ENCODE measurements at regions not wholly inside any gene's neighbourhood (a gene's known extent, or its start where the extent isn't known, plus 50 kb on each side); places are given as distances from the start of the nearest gene placed in this dataset.
"Not testable (repeated sequence)": the region's sequence is repeated elsewhere in the genome, so short reads cannot be mapped to it uniquely, and the experiment has no call there.

DNA sequence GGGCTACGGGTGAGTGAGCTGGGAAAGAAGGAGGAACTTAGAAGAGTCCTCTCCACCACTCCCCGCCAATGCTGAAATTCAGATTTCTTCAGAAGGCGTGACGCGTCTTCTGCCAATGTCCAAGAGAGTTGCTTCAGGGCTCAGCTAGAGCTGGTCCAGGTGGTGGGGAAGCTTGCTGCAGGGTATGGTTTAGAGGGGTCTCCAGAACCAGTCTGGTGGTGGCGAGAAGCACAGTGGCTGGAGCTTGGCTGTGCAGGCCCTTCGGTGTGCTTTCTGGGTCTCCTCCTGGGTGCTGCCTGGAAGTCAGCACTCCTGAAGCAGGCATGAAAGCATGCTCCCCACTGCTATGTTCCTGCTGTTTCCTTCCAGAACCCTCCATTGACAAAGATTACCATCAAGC is 387.2 kb downstream of the PTPRU start:
- no peak for DNase-seq

DNA sequence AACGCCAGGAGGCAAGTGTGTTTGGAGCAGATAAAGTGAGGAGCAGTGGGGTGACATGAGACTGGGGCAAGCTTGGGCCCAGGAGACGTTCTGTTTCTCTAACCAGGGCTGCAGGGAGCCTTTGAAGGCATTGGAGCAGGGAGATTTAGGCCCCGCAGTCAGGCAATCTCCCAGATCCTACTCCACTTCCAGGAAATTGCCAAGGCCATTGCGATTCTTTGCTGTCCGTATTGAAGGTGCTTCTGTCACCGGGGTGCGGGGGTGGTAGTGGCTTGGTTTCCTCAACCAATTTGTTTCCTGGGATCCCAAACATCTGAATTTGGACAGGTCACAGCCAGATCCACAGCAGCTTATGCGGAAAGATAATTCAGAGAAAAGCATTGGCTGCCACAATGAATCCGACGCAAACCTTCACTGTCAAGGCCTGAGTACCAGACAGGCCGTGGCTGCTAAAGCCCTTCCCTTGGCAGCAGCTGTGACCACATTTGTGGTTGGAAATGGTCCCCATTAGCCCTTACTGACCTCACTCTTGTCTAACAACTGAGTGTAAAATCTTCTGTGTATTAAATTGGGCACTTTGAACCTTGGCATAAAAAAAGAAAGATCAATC is 385.6 kb downstream of the PTPRU start:
- no peak for DNase-seq

DNA sequence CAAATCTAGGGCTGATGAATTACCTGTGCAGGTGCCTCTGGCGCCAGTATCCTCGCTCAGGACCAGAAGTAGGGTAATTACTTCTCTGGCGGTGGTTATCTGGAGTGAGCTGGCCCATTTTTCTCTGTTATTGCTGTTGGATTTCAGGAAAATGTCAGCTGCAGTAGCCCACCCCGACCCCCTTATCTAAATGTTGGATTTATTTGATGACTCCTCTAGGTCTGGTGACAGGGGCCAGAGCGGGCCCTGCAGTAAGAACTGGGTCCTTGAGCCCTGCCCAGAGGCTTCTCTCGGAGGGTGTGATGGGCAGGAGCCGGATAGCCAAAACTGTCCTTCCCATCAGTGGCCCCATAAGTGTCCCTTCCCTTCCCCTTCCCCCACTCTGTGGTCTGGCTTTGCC is 384.3 kb downstream of the PTPRU start:
- no peak for DNase-seq

DNA sequence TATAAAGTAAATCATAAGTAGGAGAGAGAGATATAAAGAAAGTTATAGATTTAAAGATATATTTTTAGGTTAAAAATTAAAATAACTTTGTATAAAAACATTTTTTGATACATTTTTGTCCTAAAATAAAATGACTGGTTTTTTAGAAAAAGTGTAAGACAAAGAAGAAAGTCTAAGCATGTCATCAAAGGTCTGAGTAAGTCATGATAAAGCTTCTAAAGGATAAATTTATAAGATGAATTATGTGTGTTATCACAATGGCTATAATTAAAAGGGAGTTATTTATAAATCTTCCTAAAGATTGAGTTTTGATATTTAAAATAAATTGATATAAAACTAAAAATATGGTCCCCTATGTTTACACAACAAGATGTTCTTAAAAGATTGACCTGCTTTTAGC is 370.9 kb downstream of the PTPRU start:
- no peak for DNase-seq

DNA sequence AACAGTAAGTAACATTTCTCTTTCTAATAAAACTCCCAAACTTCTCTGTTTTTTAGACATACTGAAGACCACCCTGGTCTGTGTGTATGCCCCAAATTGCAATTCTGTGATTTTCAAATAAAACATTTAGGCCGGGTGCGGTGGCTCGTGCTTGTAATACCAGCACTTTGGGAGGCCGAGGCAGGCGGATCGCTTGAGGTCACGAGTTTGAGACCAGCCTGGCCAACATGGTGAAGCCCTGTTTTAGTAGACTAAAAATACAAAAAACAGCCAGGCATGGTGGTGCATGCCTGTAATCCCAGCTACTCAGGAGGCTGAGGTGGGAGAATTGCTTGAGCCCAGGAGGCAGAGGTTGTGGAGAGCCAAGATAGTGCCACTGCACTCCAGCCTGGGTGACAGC is 368.5 kb downstream of the PTPRU start:
- DNase-seq: not testable (repeated sequence)

DNA sequence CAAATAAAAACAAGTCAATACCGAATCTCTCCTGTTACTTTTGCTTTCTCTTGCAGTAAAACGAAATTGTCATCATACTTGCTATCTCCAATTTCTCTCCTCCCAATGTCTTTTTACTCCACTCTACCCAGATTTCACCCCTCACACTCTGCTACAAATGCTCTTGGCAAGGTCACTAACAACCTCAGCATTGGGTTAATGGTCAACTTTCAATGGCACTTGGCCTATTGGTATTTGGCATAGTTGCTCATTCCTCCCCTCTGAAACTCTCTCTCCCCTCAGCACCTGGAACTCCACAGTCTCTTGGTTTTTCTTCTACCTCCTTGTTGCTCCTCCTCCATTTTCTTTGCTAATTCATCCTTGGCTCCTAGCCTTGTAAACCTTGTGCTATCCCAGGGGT is 367.3 kb downstream of the PTPRU start:
- no peak for DNase-seq

DNA sequence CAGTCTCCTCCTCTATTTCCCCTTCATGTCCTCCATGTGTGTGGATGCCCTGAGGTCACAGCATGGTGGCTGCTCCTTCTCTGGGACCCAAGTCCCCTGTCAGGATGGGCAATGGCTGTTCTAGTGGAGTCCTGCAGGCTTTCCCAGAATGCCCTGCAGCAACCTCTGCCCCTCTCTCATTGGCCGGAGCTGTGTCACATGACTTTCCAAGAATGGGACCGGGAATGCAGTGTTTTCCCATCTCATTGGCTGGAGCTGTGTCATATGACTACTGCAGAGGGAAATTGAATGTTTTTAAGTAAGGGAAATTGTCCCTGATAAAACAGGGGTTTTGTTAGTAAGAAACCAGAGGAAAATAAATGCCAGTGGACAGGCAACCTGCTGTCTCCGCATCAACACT is 365.9 kb downstream of the PTPRU start:
- DNase-seq: no peak

DNA sequence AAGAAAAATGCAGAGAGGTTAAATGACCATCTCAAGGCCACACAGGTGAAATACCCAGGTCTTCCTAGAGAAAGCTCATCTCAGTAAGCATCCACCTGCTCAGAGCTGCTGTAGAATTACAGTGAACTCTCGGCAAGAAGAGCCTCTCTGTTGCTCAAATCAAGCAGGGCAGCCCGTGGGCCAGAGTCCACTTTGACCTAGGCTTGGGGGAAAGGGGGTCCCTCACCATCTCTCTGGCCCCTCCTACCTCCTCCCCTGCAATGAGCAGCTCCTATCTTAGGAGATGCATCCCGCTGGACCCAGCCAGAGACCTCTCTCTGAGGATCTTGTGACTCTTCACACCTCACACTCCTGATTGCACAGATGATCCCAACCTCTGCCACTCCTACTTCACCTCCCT is 364.7 kb downstream of the PTPRU start:
- DNase-seq: no peak

DNA sequence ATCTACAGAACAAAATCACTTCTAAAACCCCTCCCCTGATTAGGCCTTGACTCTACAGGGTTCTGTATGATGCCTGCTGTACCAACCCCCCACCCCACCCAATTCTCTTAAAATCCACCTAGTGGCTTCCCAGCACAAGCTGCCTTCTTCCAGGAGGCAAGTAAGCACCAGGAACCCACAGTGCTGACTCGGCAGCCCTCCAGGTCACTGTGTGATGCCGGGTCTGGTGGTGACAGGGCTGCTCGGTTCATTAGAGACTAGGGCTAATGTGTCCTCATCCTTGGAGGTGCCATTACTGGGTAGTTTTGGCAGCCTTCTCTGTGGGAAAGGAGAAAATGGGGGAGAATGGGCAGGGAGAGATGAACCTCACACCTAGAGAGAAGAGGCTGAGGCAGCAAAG is 363.5 kb downstream of the PTPRU start:
- no peak for DNase-seq

DNA sequence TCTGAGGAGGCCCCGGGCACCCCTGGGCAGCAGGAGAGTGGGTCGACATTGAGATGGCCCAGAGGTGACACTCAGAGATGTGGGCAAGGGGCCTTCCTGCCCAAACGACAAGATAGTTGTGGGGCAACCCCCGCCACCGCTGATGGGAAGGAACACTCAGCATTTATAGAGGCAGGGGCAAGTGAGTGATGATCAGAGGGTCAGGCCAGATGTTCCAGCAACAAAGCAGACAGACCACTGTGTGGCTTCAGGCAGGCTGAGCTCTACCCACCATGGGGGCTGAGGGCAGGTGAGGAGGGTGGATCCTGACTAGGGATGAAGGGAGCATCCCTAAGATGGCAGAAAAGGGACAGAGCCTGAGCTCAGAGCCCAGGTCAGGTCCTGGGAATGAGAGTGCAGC is 362.7 kb downstream of the PTPRU start:
- DNase-seq: no peak

DNA sequence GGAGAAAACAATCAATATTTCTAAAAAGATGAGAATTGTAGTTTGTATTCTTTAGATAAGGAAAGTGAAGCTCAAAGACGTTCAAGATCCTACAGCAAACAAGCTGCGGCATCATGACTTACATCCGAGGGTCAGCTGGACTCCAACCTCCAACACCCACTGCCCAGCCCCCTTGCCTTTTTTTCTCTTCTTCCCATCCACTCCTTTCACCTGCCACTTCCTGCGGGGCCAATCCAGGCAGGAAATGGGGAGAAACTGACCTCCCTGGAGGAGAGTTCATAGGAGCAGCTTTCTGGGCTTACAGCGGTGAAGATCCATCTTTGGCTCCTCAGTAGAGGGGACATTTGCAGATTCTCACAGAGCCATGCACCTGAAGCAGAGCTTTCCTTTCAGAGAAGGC is 361.5 kb downstream of the PTPRU start:
- no peak for DNase-seq

DNA sequence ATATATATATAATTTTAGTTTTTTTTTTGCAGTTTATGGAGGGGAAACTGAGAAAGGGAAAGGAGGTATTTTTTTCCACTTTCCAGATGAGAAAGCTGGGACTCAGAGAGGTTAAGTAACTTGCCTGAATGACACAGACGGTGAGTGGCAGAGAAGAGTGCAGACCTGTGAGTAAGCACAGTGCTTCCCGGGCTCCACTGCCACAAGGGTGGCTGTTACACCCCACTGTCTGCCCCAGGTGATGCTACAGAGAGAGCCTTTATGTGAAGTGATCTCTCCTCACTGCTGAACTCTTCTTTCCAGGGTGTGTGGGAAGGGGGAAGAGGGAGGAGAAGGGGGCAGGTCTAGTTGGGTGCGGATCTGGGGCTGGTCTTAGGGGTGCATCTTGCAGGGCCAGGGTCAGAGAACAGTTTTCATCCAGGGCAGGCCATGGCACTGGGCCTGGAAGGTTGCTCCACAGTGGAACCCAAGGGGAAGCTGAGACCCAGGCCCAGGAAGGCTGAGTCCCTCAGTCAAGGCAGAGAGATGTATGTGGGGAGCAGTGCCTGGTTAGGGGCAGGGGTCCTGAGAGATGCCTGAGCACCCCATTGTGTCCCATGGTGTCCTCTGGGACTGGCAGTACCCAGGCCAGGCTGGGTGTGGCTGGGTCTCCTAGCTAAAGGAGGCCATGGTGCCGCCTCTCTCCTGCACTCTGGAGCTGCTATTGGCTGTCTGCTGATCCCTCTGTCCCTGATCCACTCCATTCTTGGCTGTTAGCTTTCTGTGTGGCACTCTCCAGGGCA is 357.5 kb downstream of the PTPRU start:
- DNase-seq: no peak

DNA sequence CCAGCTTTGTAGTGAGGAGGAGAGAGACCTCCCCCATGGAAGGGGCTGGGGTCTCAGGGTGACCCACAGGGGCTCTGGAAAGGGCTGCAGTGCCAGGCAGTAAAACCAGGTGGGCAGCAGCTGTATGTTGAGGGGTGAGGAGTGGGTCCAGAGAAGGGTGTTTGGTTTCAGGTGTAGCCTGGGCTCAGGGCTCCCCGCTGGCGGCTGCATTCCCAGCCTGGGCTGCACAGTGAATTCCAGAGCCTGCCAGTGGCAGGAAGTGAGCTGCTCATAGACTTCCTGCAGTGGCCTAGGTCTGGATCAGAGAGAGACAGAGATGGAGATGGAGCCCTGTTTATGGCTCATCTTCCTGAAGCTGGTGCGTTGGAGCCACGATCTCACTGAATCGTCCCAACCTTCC is 356.4 kb downstream of the PTPRU start:
- no peak for DNase-seq

DNA sequence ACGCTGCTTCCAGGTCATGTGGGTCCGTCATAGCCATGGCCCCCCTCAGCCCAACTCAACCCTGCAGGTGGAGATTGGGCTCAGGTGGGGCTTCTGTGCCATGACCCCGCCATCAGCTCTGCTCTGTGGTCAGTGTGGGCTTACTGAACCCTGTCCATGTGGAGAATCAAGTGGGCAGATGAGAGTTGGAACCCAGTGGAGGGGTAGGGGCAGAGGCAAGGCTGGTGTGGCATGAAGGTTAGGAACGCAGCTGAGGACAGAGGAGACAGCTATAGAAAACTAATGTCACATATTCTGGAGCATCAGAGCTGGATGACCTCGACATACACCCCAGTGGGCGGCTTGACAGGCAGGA is 355.9 kb downstream of the PTPRU start:
- no peak for DNase-seq

DNA sequence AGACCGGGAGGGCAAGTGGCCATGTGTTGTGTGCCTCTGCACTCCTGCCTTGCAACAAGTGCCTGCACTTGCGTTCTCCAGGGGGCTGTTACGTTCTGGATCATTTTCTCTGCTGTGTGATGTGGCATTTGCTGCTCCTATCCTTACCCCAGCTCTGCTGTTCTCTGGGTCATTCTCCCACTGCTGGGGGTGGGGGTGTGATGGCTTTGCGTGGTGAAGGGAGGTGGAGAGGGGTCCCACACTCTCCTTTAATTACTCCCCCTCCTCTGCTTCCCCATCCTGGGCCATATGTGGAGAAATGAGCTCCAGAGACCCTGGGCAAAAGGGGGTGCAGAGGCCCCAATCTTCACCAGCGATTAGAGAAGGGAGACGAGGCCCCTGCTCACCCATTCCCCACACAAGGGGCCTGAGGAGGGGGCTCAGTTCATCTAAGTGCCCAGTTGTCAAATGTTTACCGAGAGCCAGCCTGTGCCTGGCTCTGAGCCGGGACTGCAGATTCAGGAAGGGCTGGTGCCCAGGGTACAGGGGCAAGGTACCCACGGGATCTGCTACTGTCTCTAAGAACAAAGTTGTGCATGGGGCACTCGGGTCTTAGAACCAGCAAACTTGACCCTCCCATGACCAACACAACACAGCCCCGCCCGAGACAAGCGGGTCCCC is 355.4 kb downstream of the PTPRU start:
- no peak for DNase-seq

DNA sequence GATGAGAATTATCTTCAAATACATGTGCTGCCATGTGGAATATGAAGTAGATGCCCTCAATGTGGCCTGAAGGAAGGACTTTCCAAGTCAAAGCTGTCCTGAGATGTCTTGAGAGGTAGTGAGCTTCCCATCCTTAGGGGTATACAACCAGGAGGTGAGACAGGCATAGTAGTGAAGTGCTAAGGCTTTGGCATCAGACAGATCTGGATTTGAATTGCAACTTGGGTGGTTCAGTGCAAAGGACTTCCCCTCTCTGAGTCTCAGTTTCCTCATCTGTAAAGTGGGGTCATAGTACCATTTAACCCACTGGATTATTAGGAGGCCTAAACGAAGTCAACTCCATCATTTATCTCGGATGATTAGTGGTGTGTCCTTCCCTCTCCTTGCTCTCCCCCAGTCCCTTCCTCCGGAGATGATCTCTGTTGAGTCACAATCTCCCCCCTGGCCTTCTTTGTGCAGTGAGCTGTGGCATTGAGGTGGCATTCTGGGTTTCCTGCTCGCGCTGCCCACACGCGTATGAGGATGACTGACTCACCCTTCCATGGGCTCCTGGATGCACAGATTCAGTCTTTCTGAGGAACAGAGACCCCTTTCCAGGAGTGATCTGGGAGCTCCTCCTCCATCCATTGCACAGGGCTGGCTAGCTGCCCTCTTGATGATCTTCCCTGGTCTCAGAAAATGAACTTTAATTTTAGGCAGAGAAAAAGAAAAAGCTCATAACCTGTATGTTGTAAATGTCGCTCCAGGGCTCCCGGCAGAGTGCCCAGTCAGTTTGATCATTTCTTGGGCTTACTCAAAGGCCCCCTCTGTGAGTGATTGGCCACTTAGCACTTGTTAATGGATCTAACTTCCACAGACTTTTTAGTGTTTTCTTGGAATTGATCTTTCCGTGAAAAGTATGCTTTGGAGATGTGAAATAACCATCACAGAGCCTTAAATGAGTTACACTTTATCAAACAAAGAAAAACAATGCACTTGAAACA is 354.6 kb downstream of the PTPRU start:
- DNase-seq: no peak

DNA sequence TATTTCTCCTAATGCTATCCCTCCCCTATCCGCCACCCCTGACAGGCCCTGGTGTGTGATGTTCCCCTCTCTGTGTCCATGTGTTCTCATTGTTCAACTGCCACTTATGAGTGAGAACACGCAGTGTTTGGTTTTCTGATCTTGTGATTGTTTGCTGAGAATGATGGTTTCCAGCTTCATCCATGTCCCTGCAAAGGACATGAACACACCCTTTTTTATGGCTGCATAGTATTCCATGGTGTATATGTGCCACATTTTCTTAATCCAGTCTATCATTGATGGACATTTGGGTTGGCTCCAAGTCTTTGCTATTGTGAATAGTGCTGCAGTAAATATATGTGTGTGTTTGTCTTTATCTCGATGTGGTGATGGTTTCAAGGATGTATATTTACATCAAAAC is 353.4 kb downstream of the PTPRU start:
- DNase-seq: not testable (repeated sequence)

DNA sequence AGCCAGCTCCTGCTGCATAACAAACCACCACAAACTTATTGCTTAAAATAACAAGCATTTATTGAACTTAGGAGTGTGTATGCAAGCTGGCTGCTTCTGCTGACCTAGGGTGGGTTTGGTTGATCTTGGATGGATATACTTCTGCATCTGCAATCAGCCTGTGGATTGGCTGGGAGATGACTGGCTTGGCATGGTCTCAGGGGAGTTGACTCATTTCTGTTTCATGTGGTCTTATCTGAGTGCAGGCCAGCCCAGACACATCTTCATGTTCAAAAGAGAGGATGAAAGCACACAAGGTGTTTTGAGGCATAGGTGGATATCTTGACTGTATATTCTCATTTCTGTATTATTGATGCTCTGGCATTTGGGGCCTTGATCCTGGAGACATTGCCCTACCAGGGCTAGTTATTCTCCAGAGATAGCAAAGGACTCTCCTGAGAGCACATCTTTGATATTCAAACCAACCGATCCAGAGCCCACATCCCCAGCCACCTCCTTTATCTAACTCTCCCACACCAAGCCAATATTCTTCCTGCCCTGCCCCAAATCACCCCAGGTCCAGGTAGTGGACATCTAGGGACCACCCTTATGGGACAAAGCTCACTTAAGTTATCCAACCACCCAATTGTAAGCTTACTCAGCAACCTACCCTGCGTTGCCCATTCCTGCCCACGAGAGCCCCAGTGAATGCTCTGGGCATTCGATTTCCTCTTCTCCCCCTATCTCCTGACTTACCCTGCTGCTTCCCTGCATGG is 350.8 kb downstream of the PTPRU start:
- no peak for DNase-seq

DNA sequence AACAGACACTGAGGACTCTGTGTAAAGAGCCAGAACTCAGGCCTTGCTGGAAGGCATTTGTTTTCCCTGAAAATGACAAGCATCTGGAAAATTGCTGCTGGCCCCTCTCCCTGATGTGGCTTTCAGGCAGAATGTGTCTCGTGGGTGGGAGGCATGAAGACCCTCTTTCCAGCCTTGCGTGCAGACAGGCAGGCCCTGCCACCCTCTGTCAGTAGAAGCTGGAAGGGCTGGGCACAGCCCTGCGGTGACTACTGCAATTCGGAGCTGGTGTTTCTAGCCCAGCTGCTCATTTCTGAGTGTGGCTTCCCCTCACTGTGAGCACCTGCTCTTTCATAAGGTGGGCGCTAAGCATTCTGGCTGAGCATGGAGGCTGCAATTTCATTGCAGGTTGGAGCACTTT is 349.9 kb downstream of the PTPRU start:
- DNase-seq: no peak

DNA sequence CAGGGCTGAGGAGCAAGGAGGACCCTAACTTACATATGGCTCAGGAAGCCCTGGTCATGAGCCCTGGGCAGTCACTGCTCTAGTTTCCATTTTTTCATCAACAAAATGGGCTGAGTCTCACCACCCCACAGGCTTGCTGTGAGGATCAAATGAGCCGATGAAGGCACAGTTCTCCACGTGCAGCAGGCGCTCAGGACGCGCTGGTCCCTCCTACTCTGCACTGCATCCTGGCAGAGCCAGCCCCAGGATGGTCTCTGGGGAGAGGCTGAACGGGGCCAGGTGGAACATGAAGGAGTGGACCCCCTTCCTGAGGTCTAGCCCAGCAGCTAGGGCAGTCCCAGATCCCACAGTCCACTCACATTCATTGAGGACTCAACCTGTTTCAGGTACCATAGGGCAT is 349.3 kb downstream of the PTPRU start:
- DNase-seq: no peak

DNA sequence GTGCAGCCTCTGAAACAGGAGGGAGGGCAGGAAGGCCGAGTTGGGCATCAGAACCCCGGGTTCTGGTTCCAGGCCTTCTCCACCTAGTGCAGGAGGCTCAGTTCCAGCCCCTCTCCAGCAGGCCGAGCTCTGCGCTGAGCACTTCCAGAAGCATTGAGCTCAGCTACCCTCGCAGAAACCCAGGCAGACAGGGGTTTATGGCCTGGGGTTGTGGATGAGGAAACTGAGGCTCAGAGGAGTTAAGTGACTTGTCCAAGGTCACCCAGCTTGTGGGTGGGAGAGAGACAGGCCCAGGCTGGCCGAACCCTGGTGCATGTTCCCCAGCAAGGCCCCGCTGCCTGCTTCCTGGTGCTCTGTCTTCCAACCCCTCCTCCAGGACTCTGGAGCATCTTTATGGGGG is 348.9 kb downstream of the PTPRU start:
- no peak for DNase-seq

DNA sequence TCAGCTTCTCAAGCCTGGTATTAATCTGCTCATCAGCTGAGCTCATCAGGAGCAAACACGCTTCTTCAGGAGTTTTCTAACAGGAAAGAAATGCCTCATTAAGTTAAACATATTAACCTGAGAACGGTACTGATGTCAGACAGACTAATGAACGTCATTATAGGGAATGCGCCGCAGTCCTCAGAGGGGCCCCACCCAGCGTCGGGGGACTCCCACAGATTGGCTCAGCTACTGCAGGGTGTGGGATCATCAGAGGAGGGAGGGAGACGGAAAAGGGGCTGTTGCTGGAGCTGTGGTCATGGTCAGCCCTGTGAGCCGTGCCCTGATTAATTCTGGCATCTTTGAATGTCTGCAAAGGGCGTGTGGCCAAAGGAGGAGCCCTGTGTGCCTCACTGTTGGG is 348.5 kb downstream of the PTPRU start:
- no peak for DNase-seq

DNA sequence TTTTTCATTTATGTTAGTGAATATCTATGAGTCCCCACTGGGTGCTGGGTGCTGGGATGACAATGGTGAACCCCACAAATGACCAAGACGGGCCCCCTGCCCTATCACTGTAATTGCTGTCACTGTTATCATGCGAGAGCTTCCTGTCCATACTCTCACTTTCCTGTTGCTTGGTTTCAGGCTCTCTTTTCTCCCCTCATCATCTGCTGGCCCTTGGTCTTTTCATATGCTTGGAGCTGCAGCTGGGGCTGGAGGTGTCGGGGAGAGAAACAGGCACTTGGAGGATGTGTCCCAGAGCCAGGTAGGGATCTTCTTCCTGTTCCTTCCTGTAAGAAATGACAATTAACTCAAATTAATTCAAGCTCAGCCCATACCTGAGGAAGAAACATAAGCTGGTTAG is 348.0 kb downstream of the PTPRU start:
- DNase-seq: no peak

All from stimulated activated CD4-positive, alpha-beta T cell treated with anti-CD3 and anti-CD28 coated beads, Interleukin-4, amount 100 ng/mL, for 4 hours (primary cell).